IMR-90 (cell line): ENCODE measurements at regions not wholly inside any gene's neighbourhood (a gene's known extent, or its start where the extent isn't known, plus 50 kb on each side); places are given as distances from the start of the nearest gene placed in this dataset.

Experiments
- ATAC-seq: fragments of 200-7000 bp; cut with Tn5 transposase; 2 replicates; pipeline ENCODE4 v1.9.1; 2020; ENCODE audit warnings: low read depth, mild to moderate bottlenecking, moderate library complexity
- BruUV-seq: library from RNA; stranded (reverse); fragments of 400-500 nt; replicated peaks from 2 replicates; lab custom pipeline; 2021; lab: Mats Ljungman, UMichigan
- CTCF ChIA-PET: fragments of 300-600 bp; formaldehyde crosslinking; extraction: SDS; loops from one replicate; lab custom pipeline; 2021; ENCODE audit warnings: antibody characterized with exemption; lab: Yijun Ruan, JAX
- POLR2A ChIA-PET: fragments of 300-600 bp; sonication (Branson Sonifier 250); formaldehyde crosslinking; loops from one replicate; lab custom pipeline; 2022; ENCODE audit warnings: antibody characterized with exemption; ENCODE audit not compliant: unreplicated experiment; lab: Charles Lee
- DNase-seq: peaks from one replicate; pipeline ENCODE4 v3.0.0; 2013
- H2AFZ ChIP-seq: replicated peaks from 2 replicates; pipeline ENCODE3; 2013; ENCODE audit warnings: low read length, mild to moderate bottlenecking; ENCODE audit not compliant: poor library complexity
- H2AK5ac ChIP-seq: 2 replicates; pipeline ENCODE4 v1.6.1; 2013; ENCODE audit warnings: low read depth, low read length, inconsistent platforms
- H2AK9ac ChIP-seq: replicated peaks from 2 replicates; pipeline ENCODE3; 2013; ENCODE audit warnings: mild to moderate bottlenecking, low read depth, low read length, moderate library complexity; ENCODE audit not compliant: poor library complexity
- H2BK120ac ChIP-seq: 2 replicates; pipeline ENCODE4 v1.6.1; 2013; ENCODE audit warnings: low read depth, low read length, inconsistent platforms
- H2BK15ac ChIP-seq: 3 replicates; pipeline ENCODE4 v1.6.1; 2013; ENCODE audit warnings: low read depth, low read length, inconsistent platforms
- H2BK20ac ChIP-seq: 2 replicates; pipeline ENCODE4 v1.6.1; 2013; ENCODE audit warnings: low read depth, mild to moderate bottlenecking, inconsistent platforms, low read length, moderate library complexity
- H2BK5ac ChIP-seq: 2 replicates; pipeline ENCODE4 v1.6.1; 2013; ENCODE audit warnings: mild to moderate bottlenecking, low read depth, low read length, inconsistent platforms; ENCODE audit not compliant: poor library complexity, severe bottlenecking
- H3K14ac ChIP-seq: replicated peaks from 2 replicates; pipeline ENCODE4 v1.6.1; 2013; ENCODE audit warnings: low read depth, low read length, inconsistent platforms
- H3K18ac ChIP-seq: 2 replicates; pipeline ENCODE4 v1.6.1; 2013; ENCODE audit warnings: low read depth, low read length, control low read depth
- H3K23ac ChIP-seq: 2 replicates; pipeline ENCODE4 v1.6.1; 2013; ENCODE audit warnings: low read depth, low read length, inconsistent platforms
- H3K27ac ChIP-seq: 2 replicates; pipeline ENCODE4 v1.5.1; 2013; ENCODE audit warnings: mild to moderate bottlenecking, control low read depth, low read length; ENCODE audit not compliant: insufficient read depth
- H3K27me3 ChIP-seq: 2 replicates; pipeline ENCODE4 v1.6.1; 2013; ENCODE audit warnings: low read length; ENCODE audit not compliant: control insufficient read depth, insufficient read depth
- H3K36me3 ChIP-seq: 2 replicates; pipeline ENCODE4 v1.6.1; 2013; ENCODE audit warnings: low read length, mixed read lengths; ENCODE audit not compliant: control insufficient read depth, insufficient read depth
- H3K4ac ChIP-seq: 2 replicates; pipeline ENCODE4 v1.6.1; 2013; ENCODE audit warnings: low read depth, low read length, inconsistent platforms
- H3K4me1 ChIP-seq: 2 replicates; pipeline ENCODE4 v1.6.1; 2013; ENCODE audit warnings: low read length, mixed read lengths; ENCODE audit not compliant: control insufficient read depth, insufficient read depth
- H3K4me2 ChIP-seq: 2 replicates; pipeline ENCODE4 v1.6.1; 2013; ENCODE audit warnings: low read depth, mild to moderate bottlenecking, control low read depth, low read length, moderate library complexity
- H3K4me3 ChIP-seq: 2 replicates; pipeline ENCODE4 v1.5.1; 2013; ENCODE audit warnings: low read depth, mild to moderate bottlenecking, control low read depth, low read length, moderate library complexity; ENCODE audit not compliant: insufficient read depth
- H3K56ac ChIP-seq: 2 replicates; pipeline ENCODE4 v1.6.1; 2013; ENCODE audit warnings: low read length, inconsistent platforms; ENCODE audit not compliant: insufficient read depth; ENCODE audit errors: extremely low read depth
- H3K79me1 ChIP-seq, 2 experiments: 2 replicates each; pipeline ENCODE4 v1.6.1; 2013; ENCODE audit warnings: low read length in 2 of 2, inconsistent platforms in 1 of 2, low read depth in 1 of 2
- H3K9ac ChIP-seq: 2 replicates; pipeline ENCODE4 v1.6.1; 2013; ENCODE audit warnings: low read depth, low read length, control low read depth
- H3K9me1 ChIP-seq: 2 replicates; pipeline ENCODE4 v1.6.1; 2013; ENCODE audit warnings: low read length, inconsistent platforms; ENCODE audit not compliant: insufficient read depth
- H3K9me3 ChIP-seq: 2 replicates; pipeline ENCODE4 v1.6.1; 2013; ENCODE audit warnings: low read length; ENCODE audit not compliant: control insufficient read depth, insufficient read depth
- H4K20me1 ChIP-seq: 2 replicates; pipeline ENCODE4 v1.6.1; 2013; ENCODE audit warnings: low read length, inconsistent platforms; ENCODE audit not compliant: insufficient read depth
- H4K5ac ChIP-seq: 2 replicates; pipeline ENCODE4 v1.6.1; 2013; ENCODE audit warnings: mild to moderate bottlenecking, low read depth, low read length, control low read depth
- H4K8ac ChIP-seq, 2 experiments: 2 replicates each; pipeline ENCODE4 v1.6.1; 2013; ENCODE audit warnings: low read depth in 2 of 2, low read length in 2 of 2, control low read depth in 1 of 2, inconsistent platforms in 1 of 2
- H4K91ac ChIP-seq: 2 replicates; pipeline ENCODE4 v1.6.1; 2013; ENCODE audit warnings: low read depth, low read length, inconsistent platforms; ENCODE audit not compliant: insufficient read depth
- BHLHE40 ChIP-seq: fragments of 150-350 bp; IDR thresholded peaks from 2 replicates; pipeline ENCODE4 v1.6.1; 2016; ENCODE audit warnings: mild to moderate bottlenecking, low read depth, low read length
- CHD1 ChIP-seq: IDR thresholded peaks from 2 replicates; pipeline ENCODE4 v1.6.1; 2012; ENCODE audit warnings: low read depth, low read length, improper control_type of control experiment
- CTCF ChIP-seq: conservative IDR thresholded peaks from 2 replicates; pipeline ENCODE4 v1.5.1; 2012; ENCODE audit warnings: mild to moderate bottlenecking, low read depth, low read length, improper control_type of control experiment
- ELK1 ChIP-seq: fragments of 150-350 bp; IDR thresholded peaks from 2 replicates; pipeline ENCODE4 v1.6.1; 2016; ENCODE audit warnings: low read depth, mild to moderate bottlenecking, low read length, moderate library complexity, borderline replicate concordance
- FOS ChIP-seq: fragments of 150-350 bp; IDR thresholded peaks from 2 replicates; pipeline ENCODE4 v1.6.1; 2016; ENCODE audit warnings: low read depth, low read length
- MAZ ChIP-seq: IDR thresholded peaks from 2 replicates; pipeline ENCODE4 v1.6.1; 2012; ENCODE audit warnings: low read depth, mild to moderate bottlenecking, low read length, improper control_type of control experiment, moderate library complexity, borderline replicate concordance
- MXI1 ChIP-seq: IDR thresholded peaks from 2 replicates; pipeline ENCODE4 v1.6.1; 2012; ENCODE audit warnings: low read depth, mild to moderate bottlenecking, low read length, moderate library complexity, borderline replicate concordance
- NFE2L2 ChIP-seq: fragments of 150-350 bp; IDR thresholded peaks from 2 replicates; pipeline ENCODE4 v1.6.1; 2016; ENCODE audit warnings: low read depth, mild to moderate bottlenecking, low read length
- RAD21 ChIP-seq: IDR thresholded peaks from 2 replicates; pipeline ENCODE4 v1.6.1; 2012; ENCODE audit warnings: low read length, improper control_type of control experiment
- RCOR1 ChIP-seq: IDR thresholded peaks from 2 replicates; pipeline ENCODE4 v1.6.1; 2012; ENCODE audit warnings: mild to moderate bottlenecking, low read length, improper control_type of control experiment; ENCODE audit not compliant: insufficient replicate concordance
- RFX5 ChIP-seq: IDR thresholded peaks from 2 replicates; pipeline ENCODE4 v1.8.0; 2012; ENCODE audit warnings: low read depth, mild to moderate bottlenecking, low read length, moderate library complexity
- USF2 ChIP-seq: fragments of 150-350 bp; IDR thresholded peaks from 2 replicates; pipeline ENCODE4 v1.6.1; 2017; ENCODE audit warnings: mild to moderate bottlenecking, antibody characterized with exemption, low read length, low read depth
- WGBS, 2 experiments: methylation state at CpG; one replicate each; pipeline versions ENCODE4 v1.1.5 to v1.1.7; 2013; ENCODE audit warnings: missing lambda C conversion rate in 2 of 2; ENCODE audit not compliant: insufficient read length in 1 of 2; ENCODE audit errors: extremely low coverage in 2 of 2; 5-methylcytosine and 5-hydroxymethylcytosine counted together
- dilution Hi-C: fragments of 300-500 bp; cut with HindIII; formaldehyde crosslinking; loops from one replicate; pipeline ENCODE4 v1.14.3; 2018; ENCODE audit warnings: low sequenced_read_pairs; ENCODE audit not compliant: unreplicated experiment
- in situ Hi-C: fragments of 300-500 bp; cut with MboI; formaldehyde crosslinking; loops from 3 replicates; pipeline ENCODE4 v1.14.3; 2019; ENCODE audit warnings: low sequenced_read_pairs, inconsistent platforms, mixed read lengths
- intact Hi-C: fragments of 100-400 bp; cut with micrococcal nuclease; formaldehyde crosslinking; loops from 2 replicates; pipeline ENCODE4 v1.10.0; 2022

- Histone ChIP-seq H3K27me3 (no peaks in the 10 kb centered on the region), H3K56ac (no peak overlapping the region), H3K27ac (no peak overlapping the region), H2AK5ac (no peak overlapping the region), H3K9ac (no peak overlapping the region), H3K4me1 (no peaks in the 10 kb centered on the region), H3K79me1 (no peaks in the 10 kb centered on the region), H3K9me3 (no peaks in the 10 kb centered on the region), H3K9me1 (no peaks in the 10 kb centered on the region), H2AFZ (no peak overlapping the region), H3K23ac (no peak overlapping the region), H2BK120ac (no peak overlapping the region), H3K4me3 (no peak overlapping the region), H4K20me1 (no peaks in the 10 kb centered on the region), H3K4me2 (no peak overlapping the region), H2AK9ac (no peak overlapping the region), H3K18ac (no peak overlapping the region), H3K36me3 (no peaks in the 10 kb centered on the region), H4K91ac (no peak overlapping the region), H4K5ac (no peak overlapping the region), H3K4ac (no peak overlapping the region), H4K8ac (no peak overlapping the region), H2BK15ac (no peak overlapping the region), H3K14ac (no peak overlapping the region), H2BK20ac (no peak overlapping the region), H2BK5ac (no peak overlapping the region)
- ChIA-PET POLR2A (no interaction called here), CTCF (no interaction called here)
- WGBS, 2 experiments = 0% methylated on average over 3 of the region's 5 CpGs; no CpG with 5 or more reads in 1 of the 2 experiments
- DNase-seq = no peak
- intact Hi-C loops (no loop called here), in situ Hi-C loops (no loop called here), dilution Hi-C loops (no loop called here)
- BruUV-seq = no TSS peak
- ATAC-seq = no peak
- no peak for TF ChIP-seq FOS
- TF ChIP-seq CHD1 = no peak
- no peak for TF ChIP-seq RFX5
- no peak for TF ChIP-seq NFE2L2
- TF ChIP-seq RCOR1 = no peak
- TF ChIP-seq ELK1 = no peak
- TF ChIP-seq RAD21 = no peak
- TF ChIP-seq MXI1 = no peak
- TF ChIP-seq USF2 = no peak
- no peak for TF ChIP-seq CTCF
- no peak for TF ChIP-seq MAZ
- TF ChIP-seq BHLHE40 = no peak
These were observed 471.5 kb downstream of the EPM2A start for GRCh38 chr6:145263778-145264211.
